HG02642 (cell line): ENCODE measurements at regions not wholly inside any gene's neighbourhood (a gene's known extent, or its start where the extent isn't known, plus 50 kb on each side); places are given as distances from the start of the nearest gene placed in this dataset.
"Not testable (repeated sequence)": the region's sequence is repeated elsewhere in the genome, so short reads cannot be mapped to it uniquely, and the experiment has no call there.

Experiments
- ATAC-seq: cut with Tn5 transposase; IDR thresholded peaks from one replicate; pipeline ENCODE4 v1.9.1; 2021; ENCODE audit warnings: mild to moderate bottlenecking; ENCODE audit not compliant: unreplicated experiment, poor library complexity

DNA sequence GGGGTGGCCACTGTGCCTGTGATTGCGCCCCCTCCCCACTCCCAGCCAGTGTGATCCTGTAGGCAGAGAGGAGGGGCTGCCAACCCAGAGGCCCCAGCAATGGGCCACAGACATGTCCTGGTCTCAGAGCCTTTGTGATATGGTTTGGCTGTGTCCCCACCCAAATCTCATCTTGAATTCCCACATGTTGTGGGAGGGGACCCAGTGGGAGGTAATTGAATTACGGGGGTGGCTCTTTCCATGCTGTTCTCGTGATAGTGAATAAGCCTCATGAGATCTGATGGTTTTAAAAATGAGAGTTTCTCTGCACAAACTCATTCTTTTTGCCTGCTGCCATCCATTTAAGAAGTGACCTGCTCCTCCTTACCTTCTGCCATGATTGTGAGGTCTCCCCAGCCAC, 56.8 kb upstream of the ZNF469 start:
- ATAC-seq: no peak

DNA sequence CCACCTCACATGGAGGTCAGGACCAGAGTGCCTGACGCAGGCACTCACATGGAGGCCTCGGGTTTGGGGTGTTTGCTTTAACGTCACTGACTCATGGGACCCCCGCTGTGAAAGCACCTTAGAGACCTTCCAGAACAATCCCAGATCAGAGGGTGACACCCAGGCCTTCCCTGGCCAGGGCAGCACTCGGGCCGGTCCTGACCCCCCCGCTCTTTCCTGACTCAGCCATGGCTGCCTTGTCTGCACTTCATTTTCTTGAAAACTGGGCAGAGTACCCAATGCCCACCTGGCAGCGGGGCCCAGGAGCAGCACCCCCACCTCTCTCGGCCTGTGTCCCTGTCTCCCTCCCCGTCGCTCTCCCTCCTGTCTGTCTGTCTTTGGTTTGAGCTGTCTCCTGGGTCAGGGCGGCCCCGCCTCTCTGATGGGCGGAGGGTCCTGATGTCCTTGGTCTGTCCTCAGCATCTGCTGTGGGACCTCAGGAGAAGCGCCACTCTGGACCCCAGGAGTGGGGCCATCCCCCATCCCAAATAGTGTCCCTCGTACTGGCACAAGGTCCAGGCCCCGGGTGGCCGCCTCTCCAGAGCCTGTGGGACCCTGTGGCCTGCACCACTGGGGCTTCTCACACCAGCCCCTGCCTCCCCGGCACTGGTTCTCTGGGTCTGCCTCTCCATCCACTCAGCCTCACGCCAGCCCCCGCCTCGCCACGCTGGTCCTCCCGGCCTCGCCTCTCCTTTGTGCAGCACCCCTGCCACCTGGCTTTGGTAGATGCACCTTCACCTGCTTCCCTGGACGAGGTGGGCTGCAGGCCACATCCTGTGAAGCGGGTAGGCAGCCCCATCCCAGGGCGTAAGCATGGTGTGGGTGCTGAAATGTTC, 55.9 kb upstream of the ZNF469 start:
- ATAC-seq: no peak

DNA sequence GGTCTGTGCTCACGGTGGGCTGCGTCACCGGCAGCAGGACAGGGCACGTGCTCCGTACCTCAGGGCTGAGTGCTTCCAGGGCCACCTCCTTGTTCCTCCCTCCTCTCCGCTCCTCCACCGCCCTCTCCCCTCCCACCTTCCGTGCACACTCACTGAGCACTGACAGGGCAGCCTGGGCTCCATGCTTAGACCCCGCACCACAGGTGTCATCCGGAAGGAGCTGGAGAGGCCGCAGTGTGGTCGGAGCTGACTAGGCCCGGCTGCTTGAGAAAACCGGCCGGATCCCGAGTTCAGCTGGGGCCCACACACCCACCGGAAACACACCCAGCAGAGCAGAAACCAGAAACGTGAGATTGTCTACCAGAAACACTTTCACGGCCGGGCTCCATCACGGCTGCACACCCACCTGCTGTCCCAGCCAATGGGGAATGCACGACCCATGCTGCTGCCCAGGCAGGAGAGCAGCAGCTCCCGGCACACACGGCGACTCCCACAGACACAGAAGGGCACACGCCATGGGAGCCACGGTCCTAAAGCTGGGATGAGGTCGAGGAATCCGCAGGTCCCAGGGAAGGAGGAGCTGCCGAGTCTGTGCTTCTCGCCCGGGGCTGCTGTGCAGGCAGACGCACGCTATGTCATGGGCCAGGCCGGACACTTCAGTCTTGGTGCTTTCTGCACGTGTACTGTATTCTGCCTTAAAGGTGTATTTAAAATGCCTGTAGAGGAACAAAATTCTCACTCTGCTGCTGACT, 55.0 kb upstream of the ZNF469 start:
- ATAC-seq: no peak

DNA sequence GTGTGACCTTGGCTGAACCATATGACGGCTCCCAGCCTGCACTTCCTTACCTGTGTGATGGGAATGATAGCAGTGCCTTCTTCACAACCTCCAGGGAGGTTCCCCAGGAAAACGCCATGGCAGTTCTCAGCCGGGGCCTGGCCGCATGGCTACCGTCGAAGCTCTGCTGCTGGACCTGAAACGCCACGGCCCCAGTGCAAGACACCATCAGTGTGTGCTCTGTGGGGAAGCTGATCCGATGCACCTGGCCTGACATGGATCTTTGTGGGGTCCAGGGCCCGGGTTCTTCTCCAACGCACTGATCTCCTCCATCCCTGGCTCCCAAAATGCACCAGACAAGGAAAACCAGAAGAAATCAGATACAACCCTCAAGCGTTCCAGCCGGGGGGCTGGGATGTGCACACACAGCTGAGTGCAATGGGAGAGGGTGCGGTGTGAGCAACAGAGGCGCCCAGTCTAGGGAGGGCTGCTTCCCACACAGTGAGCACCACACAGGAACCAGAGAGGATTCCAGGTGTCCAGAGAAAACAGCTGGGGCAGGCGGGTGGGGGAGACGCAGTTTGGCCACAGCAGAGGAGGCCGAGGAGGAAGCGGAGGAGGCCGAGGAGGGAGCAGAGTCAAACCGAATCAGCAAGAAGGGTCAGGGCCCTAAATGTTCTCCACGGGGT, 54.3 kb upstream of the ZNF469 start:
- no peak for ATAC-seq

GRCh38 chr16:88329726-88330700, 52.7 kb upstream of the ZNF469 start:
- ATAC-seq: no peak

- ATAC-seq: no peak
Observed at GRCh38 chr16:88330971-88331890, 51.5 kb upstream of the ZNF469 start.

GRCh38 chr16:88331989-88332920, 50.5 kb upstream of the ZNF469 start:
- no peak for ATAC-seq

GRCh38 chr16:88332921-88333825, 49.6 kb upstream of the ZNF469 start:
- not testable (repeated sequence) for ATAC-seq
